Right ventricle myocardium superior (tissue), 1 donor: ENCODE measurements at regions not wholly inside any gene's neighbourhood (a gene's known extent, or its start where the extent isn't known, plus 50 kb on each side); places are given as distances from the start of the nearest gene placed in this dataset.

ENCODE experiments used
- ATAC-seq: fragments of 200-7000 bp; cut with Tn5 transposase; one replicate; pipeline ENCODE4 v1.9.1; 2020; ENCODE audit warnings: mild to moderate bottlenecking; ENCODE audit not compliant: poor library complexity
- DNase-seq: peaks from one replicate; pipeline ENCODE4 v3.0.0-alpha.2; 2020
- intact Hi-C: fragments of 100-400 bp; cut with DNase I; formaldehyde crosslinking; loops from one replicate; pipeline ENCODE4 v1.11.2; 2022
- donor health status: DM: no; HTN: yes; CAD: no; lungs with severe emphysema.

DNA sequence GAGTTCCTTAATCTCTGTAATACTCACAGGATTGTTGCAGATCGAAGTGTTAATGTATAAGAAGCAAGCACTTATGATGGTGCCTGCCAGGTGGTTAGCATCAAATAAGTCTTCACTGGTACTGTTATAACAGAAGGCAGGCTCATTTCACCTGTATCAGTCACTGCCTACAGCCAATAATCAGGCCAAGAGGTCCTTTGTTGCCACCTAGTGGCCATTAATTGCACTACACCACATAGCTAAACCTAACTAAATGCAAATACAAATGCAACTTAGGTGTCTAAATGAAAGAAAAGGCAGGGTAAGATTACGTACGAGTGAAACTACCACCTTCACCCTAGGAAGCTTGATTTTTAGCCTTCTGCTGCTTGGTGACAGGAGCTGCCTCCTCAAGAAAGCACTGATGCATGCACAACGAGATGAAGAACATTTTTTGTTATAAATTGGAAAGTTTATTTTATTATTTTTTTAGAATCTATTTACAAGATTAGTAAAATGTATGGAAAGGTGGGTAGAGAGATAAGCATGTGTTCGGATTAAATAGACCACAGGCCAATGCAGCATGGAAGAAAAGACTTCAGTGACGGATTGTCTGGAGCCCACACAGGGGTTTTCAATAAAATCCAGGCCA lies 334.8 kb upstream of the CAMK1G start:
- intact Hi-C loops = no loop called here
- DNase-seq = no peak
- ATAC-seq = peak; percentile 59

DNA sequence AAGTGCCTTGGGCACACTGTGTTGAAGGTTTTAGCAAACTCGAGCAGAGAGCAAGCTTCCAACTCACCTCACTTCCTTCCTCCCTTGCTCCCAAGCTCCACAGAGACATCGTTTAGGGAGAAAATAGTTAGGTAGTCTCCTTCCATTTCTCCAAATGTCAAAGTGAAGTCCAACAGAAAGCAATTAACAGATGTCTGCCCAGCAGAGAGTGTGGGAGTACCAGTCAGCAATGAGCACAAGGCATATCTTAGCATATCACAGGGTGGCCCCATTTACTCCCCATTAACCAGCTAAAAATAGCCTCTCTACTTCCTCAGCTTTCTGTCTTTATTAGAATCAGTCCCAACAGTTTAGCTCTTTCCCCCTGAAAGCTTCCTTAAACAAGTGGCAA lies 334.2 kb upstream of the CAMK1G start:
- intact Hi-C loops = no loop called here
- no peak for ATAC-seq
- DNase-seq = no peak

DNA sequence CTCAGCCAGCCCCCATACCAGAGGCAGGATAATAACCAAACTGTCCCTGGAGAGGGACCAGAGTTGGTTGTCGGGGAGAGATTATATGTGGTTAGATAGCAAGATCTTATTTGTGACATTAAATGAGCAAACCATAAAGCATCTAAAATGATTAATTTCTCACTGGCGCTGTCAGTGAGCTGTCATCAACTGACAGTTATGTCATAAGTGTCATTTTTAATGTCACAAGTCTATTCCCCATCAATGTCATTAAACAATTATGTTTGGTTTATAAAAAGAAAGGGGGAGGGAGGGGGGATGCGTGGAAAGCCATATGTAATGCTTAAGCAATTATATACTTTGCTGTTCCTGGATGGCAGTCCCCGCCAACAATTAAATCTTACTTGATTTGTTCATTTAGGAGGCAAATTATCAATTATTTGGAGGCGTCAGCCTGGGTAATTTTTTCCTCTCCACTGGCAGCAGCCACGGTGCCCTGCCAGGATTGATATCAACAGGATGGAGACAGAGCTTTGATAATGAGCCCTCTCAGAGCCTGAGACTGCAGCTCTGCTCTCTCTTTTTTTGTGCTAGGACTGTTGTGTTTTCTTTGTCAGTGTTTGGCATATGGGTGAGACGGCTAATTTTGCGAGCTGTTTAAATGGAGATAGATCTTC lies 333.6 kb upstream of the CAMK1G start:
- no peak for ATAC-seq
- no peak for DNase-seq
- intact Hi-C loops = no loop called here

DNA sequence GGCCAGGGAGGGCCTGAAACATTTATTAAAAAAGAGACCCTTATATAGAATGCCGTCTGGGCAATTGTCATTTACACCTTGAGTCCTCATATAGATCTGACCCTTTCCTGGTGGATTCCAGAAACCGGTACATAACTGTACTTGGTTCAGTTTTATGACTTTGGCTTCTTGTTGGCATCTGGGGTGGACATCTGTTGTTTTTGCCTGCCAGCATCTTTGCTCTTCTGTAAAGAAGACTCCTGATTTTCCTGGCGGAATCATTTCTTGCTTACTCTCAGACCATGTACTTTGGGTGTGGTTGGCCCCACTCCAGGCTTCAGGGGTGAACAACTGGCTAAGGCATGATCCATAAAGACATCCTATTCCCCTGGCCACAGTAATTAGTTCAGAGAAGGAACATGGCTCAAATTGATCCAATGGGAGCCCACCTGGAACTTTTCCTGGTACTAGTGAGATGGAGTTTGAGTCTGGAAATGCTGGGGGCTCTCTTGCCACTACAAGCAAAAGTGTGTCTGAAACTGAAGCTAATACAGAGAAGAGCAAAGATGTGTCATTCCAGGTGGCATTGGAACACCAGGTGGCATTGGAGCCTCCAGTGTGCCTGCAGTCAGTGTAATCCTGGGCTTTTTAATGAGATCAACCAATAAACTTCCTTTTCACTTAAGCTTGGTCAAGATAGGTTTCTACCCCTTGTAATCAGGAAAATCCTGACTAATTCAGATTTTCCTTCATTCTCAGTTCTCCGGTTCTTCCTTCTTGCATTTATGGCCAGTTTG lies 332.5 kb upstream of the CAMK1G start:
- no peak for ATAC-seq
- DNase-seq = no peak
- intact Hi-C loops = no loop called here

DNA sequence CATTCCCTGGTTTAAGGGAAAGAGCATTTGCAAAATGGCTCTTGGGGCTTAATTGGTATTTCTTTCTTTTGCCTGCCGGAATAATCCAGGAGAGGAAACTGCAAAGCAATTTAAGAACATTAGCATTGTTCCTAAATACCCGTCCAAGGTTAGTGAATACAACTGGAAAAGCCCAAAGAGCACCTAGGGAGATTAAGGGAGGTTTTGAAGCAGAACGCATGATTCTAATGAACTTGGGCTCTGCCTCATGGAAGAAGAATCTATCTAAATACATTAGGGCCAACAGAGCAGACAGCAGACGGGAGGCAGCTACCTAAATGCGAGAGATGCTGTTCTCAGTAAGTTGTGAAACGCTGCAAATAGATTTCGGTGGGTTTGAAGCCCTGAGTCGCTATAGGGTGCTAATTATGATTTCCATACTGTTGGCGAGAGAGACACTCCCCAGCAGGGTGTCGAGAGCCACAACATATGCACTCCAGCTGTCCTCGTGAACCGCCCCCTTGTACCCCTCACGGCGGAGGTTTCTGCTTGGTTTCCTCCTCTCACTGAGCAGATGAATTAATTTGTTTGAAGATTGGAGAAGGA lies 326.7 kb upstream of the CAMK1G start:
- intact Hi-C loops = no loop called here
- no peak for DNase-seq
- no peak for ATAC-seq

DNA sequence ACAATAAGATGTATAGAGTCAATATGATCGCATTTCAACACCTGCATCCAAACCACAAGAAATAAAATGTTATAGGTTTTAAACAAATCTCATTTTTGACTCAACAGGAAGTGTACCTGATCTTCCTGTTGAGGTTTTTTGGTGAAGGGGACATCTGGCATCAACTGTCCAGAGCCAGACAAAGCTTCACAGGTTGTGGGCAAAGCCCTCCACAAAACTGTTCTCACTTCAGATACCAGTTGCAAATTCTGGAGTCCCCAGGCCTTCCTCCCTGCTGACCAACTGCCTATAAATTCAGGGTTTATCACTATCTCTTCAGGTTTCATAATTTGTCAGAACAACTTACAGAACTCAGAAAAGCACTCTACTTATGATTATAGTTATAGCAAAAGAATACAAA lies 326.1 kb upstream of the CAMK1G start:
- intact Hi-C loops = no loop called here
- ATAC-seq (no peak), DNase-seq (no peak)

DNA sequence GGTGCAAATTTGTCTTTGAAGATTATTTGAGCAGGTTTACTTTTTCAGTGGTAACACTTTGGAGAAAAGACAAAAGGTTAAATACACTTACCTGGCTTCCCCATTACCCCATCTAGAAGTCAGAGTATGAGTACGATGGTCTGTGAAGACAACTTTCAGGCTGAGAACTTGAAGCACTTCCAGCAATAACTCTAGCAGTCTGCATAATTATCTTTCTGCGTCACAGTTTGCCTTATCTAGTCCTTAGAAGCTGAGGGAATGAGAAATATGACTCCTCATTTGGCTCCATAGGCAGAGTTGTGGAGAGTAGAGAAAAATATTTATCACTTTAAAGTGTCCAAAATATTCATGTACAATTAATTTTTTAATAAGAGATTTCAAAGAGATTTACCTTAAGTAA lies 323.4 kb upstream of the CAMK1G start:
- ATAC-seq (no peak), DNase-seq (no peak)
- intact Hi-C loops = no loop called here

DNA sequence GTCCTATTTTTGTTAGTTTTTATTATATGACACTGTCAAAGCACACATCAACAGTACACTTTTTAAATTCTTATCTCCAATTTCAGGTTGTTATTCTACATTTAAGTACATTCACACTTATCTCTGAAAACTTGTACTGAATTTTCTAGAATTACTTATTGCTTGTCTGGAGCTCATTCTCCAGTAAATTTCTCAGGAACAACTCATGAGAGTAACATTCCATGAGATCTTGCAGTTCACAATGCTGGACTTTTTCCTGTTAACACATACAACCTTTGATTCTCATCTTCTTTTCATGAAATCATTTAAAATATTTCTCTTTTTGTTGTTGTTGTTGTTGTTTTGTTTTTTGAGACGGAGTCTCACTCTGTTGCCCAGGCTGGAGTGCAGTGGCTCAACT lies 320.9 kb upstream of the CAMK1G start:
- ATAC-seq (no peak), DNase-seq (no peak)
- intact Hi-C loops = no loop called here

DNA sequence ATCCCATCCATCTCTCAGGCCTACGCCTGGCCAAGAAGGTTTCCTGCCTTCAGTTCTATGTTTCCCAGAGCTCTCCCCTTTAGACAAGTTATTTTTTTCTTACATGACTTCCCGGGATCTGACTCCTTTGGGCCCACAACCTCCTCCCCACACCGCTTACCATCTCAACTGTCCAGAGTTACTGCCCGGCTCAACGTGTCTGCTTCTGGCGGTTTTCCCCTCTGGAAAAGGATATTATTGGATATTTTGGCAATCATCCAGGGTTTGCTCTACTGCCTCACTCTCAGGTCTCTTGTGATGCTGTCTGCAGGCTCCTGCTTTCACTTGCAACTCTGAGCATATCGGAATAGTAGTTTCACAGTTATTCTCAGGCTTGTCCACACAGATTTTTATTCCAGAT lies 318.2 kb upstream of the CAMK1G start:
- intact Hi-C loops = no loop called here
- ATAC-seq (no peak), DNase-seq (no peak)

DNA sequence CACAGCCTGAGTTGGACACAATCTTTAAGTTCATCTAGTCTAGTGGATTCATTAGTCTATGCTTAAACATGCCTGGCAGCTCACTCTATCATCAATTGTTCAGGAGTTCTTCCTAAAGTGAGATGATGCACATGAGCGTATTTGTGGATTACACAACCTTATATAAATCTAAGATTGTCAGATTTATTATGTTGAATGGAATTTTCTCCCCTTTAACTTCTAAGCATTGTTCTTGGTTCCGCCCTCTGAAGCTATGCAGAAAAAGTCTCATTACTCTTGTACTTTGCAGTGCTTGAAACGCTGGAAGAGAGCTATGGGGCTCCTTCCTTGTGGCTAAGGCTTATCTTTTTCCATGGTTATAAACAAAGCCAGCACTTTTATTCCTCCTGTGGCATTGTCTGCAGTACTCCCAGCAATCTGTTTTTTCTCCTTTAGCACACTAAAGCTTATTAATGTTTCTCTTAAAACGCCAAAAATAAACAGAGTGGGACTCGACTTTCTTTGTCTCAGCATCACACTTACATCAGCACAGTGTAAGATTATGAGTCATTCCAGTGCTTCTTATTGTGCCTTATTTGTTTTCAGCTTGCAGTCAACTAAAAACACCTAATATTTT lies 316.8 kb upstream of the CAMK1G start:
- intact Hi-C loops = no loop called here
- DNase-seq = no peak
- no peak for ATAC-seq

DNA sequence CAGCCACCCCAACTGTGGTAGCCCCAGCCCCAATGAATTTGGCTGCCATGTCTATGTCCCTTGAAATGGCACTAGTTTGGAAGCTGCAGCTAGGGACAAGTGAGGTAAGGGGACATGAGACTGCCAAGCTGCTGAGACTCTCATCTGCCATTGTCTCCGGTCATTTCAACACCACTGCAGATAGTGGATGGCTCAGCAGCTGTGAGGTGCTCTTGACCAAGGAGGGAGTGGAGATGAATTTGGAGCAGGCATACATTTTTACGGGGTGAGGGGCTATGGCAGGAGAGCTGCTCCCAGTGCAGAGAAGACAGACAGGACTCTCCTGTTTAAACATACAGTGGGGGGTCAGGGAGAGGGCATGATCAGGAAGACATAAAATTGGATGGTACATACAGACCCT lies 315.5 kb upstream of the CAMK1G start:
- DNase-seq (no peak), ATAC-seq (no peak)
- intact Hi-C loops = no loop called here

DNA sequence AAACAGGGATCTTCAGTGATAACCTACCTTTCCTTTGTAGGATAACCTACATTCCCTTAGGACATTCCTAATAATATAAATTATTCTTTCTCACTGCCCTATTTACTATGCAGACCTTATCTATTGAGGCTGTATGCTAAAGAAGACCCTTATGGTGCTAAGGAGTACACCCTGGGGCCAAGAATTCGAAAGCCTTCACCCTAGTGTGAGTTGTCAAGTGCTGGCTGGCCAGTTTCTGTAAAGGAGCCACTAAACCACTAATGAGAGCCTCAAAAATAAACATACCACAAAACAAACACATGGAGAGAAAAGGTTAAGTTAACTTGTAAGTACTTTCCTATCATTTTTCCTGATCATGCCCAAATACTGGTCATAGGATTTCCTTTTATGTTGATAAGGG lies 315.0 kb upstream of the CAMK1G start:
- ATAC-seq (no peak), DNase-seq (no peak)
- intact Hi-C loops = no loop called here

DNA sequence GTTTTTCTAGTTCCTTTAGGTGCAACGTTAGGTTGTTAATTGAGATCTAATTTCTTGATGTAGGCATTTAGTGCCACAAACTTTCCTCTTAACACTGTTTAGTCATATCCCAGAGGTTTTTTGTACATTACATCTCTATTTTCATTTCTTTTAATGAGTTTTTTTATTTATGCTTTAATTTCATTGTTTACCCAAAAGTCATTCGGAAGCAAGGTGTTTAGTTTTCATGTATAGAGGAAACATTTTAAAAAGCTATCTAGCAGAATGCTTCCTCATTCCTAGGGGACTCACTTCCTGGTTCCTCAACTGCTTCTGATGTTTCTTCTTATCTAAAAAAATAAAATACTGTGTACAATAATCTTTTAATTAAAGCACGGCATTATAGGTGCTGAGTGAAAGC lies 307.2 kb upstream of the CAMK1G start:
- DNase-seq (no peak), ATAC-seq (no peak)
- intact Hi-C loops = no loop called here

DNA sequence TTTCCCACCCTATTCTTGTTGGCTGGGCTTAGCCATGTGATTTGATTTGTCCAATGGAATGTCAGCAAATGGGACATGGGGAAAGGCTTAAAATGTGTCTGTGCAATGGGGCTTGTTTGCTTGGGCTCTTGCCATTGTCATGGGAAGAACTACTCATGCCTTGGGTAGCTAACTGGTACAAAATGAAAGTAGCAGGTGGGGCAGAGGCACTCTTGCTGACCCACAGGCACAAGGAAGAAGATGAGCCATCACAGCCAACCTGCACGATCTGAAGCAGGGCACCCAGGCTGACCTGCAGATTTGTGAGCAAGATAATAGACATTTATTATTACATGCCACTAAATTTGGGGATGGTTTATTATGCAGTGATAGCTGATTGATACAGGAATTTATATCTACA lies 305.9 kb upstream of the CAMK1G start:
- DNase-seq = no peak
- intact Hi-C loops = no loop called here
- ATAC-seq = no peak

DNA sequence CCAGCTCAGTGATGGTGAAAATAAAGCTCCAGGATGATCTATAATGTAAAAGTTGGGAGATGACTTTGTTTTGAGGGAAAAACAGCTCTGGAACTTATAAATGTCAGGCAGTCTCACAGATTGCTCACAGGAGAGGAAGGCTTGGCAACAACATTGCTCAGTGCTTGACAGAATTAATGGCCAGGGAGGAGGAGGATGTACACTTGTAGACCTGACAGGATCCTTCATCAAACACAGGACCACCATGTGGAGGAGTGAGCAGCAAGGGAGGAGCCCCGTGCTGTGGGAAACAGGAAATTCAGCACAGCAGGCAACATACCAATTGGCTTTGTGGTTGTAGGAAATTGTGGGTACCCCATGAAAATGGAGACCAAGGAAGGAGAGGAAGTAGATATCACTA lies 291.8 kb upstream of the CAMK1G start:
- intact Hi-C loops = no loop called here
- no peak for ATAC-seq
- no peak for DNase-seq

DNA sequence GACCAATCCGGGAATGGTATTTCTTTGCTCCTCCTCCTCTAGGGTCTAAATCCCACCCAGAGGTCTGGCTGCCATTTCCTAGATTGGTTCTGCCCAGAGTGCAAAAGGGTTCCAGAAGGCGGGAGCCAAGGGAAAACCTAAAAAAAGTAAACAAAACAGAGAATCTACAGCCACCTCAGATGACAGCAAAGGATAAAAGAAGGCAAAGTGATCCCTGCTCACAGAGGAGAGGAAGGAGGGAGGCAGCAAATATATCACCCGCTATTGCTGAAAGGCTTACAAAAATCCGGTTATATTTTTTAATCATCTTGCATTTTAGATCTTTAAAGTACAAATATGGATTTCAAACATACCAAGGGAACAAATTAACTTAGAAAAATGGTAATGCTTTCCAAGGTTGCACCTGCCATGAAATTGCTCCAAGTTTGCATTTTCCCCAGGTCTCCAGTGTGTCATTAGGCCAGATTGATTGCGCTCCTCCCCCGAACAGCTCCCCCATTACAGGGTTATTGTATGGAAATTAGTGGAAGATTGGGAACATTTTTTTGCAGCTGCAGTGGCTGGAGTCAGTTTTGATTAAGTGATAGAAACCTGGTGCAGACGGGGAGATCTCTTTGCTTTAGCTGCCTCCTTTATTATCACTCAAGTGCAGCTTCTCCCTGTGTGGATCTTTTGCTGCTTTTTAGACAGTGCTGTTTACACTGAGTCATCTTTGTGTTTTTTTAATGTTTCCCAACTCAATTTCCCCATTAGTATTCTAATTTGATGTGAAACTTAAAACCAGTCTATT lies 280.5 kb upstream of the CAMK1G start:
- no peak for ATAC-seq
- no peak for DNase-seq
- intact Hi-C loops = no loop called here

DNA sequence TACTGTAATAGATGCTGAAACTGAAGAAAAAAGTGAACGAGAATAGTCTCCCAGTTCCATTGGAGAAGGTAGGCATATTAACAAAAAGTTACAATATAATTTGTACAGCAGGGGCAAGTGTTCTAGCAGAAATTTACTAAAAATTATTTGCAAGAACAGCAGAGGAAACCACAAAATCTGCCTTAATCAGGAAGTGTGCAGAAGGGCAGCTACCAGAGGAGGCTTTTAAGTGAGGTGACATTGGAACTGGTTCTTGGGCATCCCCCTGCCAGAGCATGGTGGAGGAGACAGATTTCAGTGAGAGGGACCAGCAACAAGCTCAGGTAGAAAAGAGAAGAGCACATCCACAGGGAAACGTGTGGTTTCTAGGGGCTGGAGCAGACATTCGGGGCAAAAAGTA lies 279.3 kb upstream of the CAMK1G start:
- ATAC-seq (no peak), DNase-seq (no peak)
- intact Hi-C loops = no loop called here

DNA sequence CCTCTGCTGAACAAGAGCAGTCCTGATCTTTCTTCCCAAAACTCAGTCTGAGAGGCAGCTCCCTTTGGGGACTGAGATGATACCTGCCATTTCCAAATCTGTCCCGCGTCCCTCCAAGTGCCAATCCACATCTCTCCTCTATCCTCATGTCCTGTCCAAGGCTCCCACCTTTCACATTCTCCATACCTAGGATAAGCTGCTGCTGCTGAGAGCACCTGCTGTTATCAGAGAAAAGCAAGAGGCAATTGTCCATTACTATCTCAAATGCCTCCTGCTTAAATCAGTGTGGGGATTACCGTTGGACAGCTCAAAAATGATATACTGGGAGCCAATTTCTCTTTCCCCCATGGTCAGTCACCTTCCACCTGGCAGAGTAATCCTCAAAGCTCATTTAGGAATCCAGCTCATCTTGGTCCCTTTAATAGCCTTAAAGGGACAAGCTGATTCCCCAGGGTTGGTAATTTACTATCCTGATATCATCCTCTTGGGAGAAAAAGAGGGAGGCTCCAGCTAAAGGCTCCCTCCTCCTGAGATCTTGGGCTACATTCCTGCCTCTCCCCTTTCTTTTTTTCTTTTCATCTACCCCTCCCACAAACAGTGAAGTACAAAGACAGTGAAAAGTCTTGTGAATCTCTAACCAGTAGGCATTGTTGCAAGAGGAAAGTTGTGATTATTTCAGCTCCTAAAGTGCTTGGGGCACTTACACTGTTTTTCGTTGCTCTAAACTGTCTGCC lies 278.1 kb upstream of the CAMK1G start:
- intact Hi-C loops = no loop called here
- DNase-seq (no peak), ATAC-seq (no peak)
